GM13976 (cell line): ENCODE measurements at regions not wholly inside any gene's neighbourhood (a gene's known extent, or its start where the extent isn't known, plus 50 kb on each side); places are given as distances from the start of the nearest gene placed in this dataset.

Experiments
- DNase-seq: peaks from one replicate; pipeline ENCODE4 v3.0.0; 2012; ENCODE audit warnings: low spot score
- in situ Hi-C: fragments of 300-500 bp; cut with MboI; formaldehyde crosslinking; loops from one replicate; pipeline ENCODE4 v1.12.0; 2022; ENCODE audit warnings: low sequenced_read_pairs, mixed read lengths, inconsistent platforms; ENCODE audit not compliant: unreplicated experiment
- TF ChIP-seq, protein P1 (sequence below): IDR thresholded peaks from 2 replicates; pipeline ENCODE4 v1.5.1; 2012; ENCODE audit warnings: borderline replicate concordance, mild to moderate bottlenecking; ENCODE audit not compliant: insufficient read depth; ENCODE audit errors: extremely low read depth, missing control alignments, control extremely low read depth

DNA sequence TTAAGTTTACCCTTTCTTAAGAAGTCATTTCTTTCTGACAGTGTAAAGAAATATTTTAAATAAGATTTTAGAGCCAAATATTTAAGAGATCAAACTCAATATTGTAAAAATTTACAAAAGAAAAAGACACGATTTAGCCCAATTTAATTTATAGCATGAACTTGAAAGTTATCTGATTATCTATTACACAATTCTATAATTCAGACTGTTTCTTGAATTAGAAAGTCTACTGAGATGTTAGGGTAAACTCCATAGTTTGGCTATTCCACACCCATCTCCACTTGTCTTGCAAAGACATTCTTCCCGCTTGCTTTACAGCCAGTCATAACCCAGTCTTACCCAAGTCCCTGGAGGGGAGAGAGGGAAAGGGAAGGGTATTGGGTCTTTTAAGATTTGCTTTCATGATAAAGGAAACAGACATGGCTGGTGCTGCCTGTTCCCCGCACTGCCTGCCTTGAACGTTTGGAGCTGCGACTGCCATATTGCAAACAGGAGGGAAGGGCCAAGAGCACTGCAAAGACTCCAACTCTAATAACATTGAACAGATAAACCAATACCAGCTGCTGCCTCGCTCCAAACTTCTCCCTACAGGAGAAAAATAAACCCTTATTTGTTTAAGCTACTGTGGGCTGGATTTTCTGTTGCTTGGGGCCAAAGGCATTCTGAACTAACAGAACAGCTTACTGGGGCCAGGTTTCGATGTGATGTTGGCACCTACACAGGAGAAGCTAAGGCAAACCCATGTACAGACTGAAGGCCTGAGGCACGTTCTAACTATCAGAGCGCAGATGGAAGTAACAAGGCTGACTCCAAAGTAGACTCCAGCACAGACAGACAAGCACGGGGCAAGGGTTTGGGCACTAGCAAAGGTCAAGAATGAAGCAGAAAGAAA, 552.3 kb upstream of the JARID2 start:
- TF ChIP-seq, protein P1, sequence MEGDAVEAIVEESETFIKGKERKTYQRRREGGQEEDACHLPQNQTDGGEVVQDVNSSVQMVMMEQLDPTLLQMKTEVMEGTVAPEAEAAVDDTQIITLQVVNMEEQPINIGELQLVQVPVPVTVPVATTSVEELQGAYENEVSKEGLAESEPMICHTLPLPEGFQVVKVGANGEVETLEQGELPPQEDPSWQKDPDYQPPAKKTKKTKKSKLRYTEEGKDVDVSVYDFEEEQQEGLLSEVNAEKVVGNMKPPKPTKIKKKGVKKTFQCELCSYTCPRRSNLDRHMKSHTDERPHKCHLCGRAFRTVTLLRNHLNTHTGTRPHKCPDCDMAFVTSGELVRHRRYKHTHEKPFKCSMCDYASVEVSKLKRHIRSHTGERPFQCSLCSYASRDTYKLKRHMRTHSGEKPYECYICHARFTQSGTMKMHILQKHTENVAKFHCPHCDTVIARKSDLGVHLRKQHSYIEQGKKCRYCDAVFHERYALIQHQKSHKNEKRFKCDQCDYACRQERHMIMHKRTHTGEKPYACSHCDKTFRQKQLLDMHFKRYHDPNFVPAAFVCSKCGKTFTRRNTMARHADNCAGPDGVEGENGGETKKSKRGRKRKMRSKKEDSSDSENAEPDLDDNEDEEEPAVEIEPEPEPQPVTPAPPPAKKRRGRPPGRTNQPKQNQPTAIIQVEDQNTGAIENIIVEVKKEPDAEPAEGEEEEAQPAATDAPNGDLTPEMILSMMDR, result no peak
- in situ Hi-C loops, result no loop called here
- no peak for DNase-seq

DNA sequence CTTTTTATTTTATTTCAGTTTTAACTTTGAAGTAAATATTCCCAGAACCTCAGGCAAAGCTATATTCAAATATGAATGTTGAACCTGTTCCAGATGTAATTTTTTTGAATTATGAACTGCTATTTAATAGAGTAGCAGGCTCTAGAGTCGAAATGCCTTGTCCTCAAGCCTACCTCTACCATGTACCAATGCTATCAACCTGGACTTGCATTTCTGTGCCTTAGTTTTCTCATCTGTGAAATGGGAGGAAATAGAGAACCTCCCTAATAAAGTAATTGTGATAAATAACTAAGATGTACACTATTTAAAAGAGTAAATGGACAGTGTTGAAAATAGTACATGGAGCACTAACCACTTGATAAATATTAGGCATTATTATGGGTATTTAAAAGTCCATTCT, 551.6 kb upstream of the JARID2 start:
- in situ Hi-C loops, result no loop called here
- no peak for DNase-seq
- TF ChIP-seq, protein P1, result no peak

DNA sequence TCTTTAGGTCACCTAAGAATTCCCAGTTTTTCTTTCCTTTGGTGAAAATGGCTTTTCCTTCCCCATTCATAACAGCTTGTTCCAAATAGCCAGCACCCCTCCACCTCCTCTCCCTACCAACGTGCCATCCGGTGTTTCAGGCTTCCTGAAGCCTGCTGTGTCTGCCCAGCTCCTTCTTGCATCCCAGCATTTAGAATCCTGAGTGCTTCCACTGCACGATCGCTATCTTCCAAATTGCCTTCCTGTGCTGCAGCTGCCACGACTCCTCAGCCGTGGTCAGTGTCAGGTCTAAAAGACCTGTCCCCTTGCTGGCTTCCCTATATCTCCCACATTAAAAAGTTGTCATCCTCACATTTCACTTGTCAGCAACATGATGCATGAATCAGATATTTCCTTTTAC, 550.3 kb upstream of the JARID2 start:
- in situ Hi-C loops, result no loop called here
- TF ChIP-seq, protein P1, result no peak
- no peak for DNase-seq

DNA sequence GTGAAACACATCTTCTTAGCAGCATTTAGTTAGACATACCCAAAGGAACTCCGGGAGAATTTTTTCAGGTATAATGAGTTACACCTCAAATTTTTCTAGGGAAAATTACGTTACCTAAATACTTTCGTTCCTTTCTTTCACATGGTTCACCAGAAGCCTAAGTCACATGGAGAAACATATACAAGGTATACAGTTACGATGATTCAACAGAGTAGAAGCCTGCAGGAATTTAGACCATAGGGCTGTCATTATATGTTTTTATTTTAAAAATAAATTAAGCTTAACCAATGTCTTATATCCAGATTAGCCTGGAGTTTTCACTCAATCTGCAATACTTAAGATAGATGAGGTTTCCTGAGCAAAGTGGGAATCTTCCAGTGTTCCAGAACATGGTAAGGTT, 549.5 kb upstream of the JARID2 start:
- DNase-seq, result no peak
- TF ChIP-seq, protein P1, result no peak
- in situ Hi-C loops, result no loop called here

DNA sequence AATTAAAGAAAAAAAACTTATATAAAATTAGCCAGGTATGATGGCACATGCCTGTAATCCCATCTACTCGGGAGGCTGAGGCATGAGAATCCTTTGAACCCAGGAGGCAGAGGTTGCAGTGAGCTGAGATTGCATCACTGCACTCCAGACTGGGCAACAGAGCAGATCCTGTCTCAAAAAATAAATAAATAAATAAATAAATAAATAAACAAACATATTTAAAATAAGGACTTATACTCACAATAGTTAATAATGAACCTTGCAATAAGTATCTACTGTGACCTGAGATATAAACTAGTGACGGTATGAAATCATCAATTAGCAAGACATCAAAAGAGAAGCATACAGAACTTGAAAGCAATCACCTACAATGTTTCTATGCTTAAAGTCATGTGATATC, 548.4 kb upstream of the JARID2 start:
- in situ Hi-C loops, result no loop called here
- TF ChIP-seq, protein P1, result no peak
- no peak for DNase-seq

DNA sequence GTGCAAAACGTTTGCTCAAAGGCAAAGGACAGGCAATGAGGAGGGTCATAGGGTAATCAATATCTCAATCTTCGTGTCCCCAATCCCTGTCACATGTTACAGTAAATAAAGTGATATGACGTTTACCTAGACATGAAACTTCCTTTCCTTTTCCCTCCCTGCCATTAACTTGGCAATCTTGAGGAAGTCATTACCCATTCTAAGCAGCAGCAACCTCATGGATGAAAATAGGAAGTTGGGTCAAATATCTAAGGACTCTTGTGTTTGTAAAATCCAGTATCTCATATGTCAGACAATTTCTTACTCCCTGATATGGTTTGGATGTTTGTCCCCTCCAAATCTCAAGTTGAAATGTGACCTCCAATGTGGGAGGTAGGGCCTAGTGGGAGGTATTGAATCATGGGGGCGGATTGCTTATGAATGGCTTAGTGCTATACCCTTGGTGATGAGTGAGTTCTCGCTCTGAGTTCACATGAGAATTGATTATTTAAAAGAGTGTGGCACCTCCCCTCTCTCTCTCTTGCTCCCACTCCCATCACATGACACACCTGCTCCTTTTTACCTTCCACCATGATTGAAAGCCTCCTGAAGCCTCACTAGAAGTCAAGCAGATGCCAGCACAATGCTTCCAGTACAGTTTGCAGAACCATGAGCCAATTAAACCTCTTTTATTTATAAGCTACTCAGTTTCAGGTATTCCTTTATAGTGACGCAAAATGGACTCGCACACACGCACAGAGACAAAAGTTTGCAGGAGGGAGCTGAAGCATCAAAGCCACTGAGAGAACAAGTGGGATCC, 545.9 kb upstream of the JARID2 start:
- TF ChIP-seq, protein P1, result no peak
- no peak for DNase-seq
- in situ Hi-C loops, result no loop called here
